GM12891 (cell line): ENCODE measurements at regions not wholly inside any gene's neighbourhood (a gene's known extent, or its start where the extent isn't known, plus 50 kb on each side); places are given as distances from the start of the nearest gene placed in this dataset.

ENCODE experiments used
- PAX5 ChIP-seq: IDR thresholded peaks from 2 replicates; pipeline ENCODE4 v1.6.1; 2011; ENCODE audit warnings: low read length, moderate library complexity, mild to moderate bottlenecking; ENCODE audit not compliant: insufficient read depth, severe bottlenecking
- POLR2A ChIP-seq: IDR thresholded peaks from 2 replicates; pipeline ENCODE4 v1.6.1; 2011; ENCODE audit warnings: low read depth, low read length, control low read depth
- POLR2AphosphoS5 ChIP-seq: IDR thresholded peaks from 2 replicates; pipeline ENCODE4 v1.6.1; 2011; ENCODE audit warnings: low read depth, low read length, control low read depth
- POU2F2 ChIP-seq: IDR thresholded peaks from 2 replicates; pipeline ENCODE4 v1.6.1; 2011; ENCODE audit warnings: low read depth, mild to moderate bottlenecking, control low read depth, low read length, moderate library complexity
- SPI1 ChIP-seq: IDR thresholded peaks from 2 replicates; pipeline ENCODE4 v1.6.1; 2011; ENCODE audit warnings: low read depth, low read length, control low read depth
- TAF1 ChIP-seq: IDR thresholded peaks from 2 replicates; pipeline ENCODE4 v1.6.1; 2011; ENCODE audit warnings: low read depth, low read length, control low read depth

DNA sequence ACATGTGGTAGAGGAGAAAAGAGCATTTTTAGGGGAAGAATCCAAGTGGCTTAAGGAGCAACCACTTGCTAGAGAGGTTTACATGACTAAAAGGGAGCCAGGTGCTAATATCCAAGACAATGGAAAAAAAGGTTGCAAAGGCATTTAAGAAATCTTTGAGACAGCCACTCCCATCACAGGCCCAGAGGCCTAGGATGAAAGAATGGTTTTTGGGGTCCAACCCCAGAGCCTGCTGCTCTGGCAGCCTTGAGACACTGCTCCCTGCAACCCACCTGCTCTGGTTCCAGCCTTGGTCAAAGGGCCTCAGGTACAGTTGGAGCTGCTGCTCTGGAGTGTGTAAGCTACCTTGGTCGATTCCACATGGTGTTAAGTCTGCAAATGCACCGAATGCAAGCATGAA is 84.1 kb upstream of the FREM3 start:
- TF ChIP-seq POLR2A: no peak
- no peak for TF ChIP-seq POLR2AphosphoS5
- TF ChIP-seq SPI1: no peak
- TF ChIP-seq POU2F2: no peak
- TF ChIP-seq PAX5: no peak
- TF ChIP-seq TAF1: no peak
